SK-N-SH treated with all-trans-retinoic acid at 6 μM for 48 hours (cell line): ENCODE measurements at regions not wholly inside any gene's neighbourhood (a gene's known extent, or its start where the extent isn't known, plus 50 kb on each side); places are given as distances from the start of the nearest gene placed in this dataset.

Experiments used
- ARNTL ChIP-seq: fragments of 450-650 bp; formaldehyde crosslinking; IDR thresholded peaks from 2 replicates; pipeline ENCODE4 v1.5.0; 2020; ENCODE audit warnings: low read depth, mild to moderate bottlenecking, moderate library complexity, borderline replicate concordance
- BACH2 ChIP-seq: fragments of 250-450 bp; sonication (Bioruptor Pico); IDR thresholded peaks from 2 replicates; pipeline ENCODE4 v1.9.0; 2021; ENCODE audit warnings: mild to moderate bottlenecking, borderline replicate concordance
- CREB5 ChIP-seq: fragments of 250-450 bp; sonication (Bioruptor Pico); IDR thresholded peaks from 2 replicates; pipeline ENCODE4 v1.5.1; 2020; ENCODE audit warnings: low read depth, mild to moderate bottlenecking, moderate library complexity
- OSR1 ChIP-seq: fragments of 250-450 bp; sonication (Bioruptor Pico); IDR thresholded peaks from 2 replicates; pipeline ENCODE4 v1.8.0; 2022; ENCODE audit warnings: moderate library complexity, mild to moderate bottlenecking, inconsistent platforms
- PATZ1 ChIP-seq: fragments of 250-450 bp; sonication (Bioruptor Pico); IDR thresholded peaks from 2 replicates; pipeline ENCODE4 v1.8.0; 2020; ENCODE audit warnings: mild to moderate bottlenecking, moderate library complexity, borderline replicate concordance
- RARB ChIP-seq: fragments of 250-450 bp; sonication (Bioruptor Pico); IDR thresholded peaks from 2 replicates; pipeline ENCODE4 v1.8.0; 2021; ENCODE audit warnings: mild to moderate bottlenecking, moderate library complexity
- TCF4 ChIP-seq: fragments of 250-450 bp; sonication (Bioruptor Pico); IDR thresholded peaks from 2 replicates; pipeline ENCODE4 v1.8.0; 2021; ENCODE audit warnings: mild to moderate bottlenecking, moderate library complexity, borderline replicate concordance
- TOX ChIP-seq: fragments of 250-450 bp; sonication (Bioruptor Pico); IDR thresholded peaks from 2 replicates; pipeline ENCODE4 v1.8.0; 2021; ENCODE audit warnings: mild to moderate bottlenecking, moderate library complexity, borderline replicate concordance
- TSHZ2 ChIP-seq: fragments of 250-450 bp; sonication (Bioruptor Pico); IDR thresholded peaks from 2 replicates; pipeline ENCODE4 v1.5.0; 2020; ENCODE audit warnings: mild to moderate bottlenecking, moderate library complexity
- ZFP30 ChIP-seq: fragments of 450-650 bp; formaldehyde crosslinking; IDR thresholded peaks from 2 replicates; pipeline ENCODE4 v1.5.0; 2022; ENCODE audit warnings: mild to moderate bottlenecking, moderate library complexity

DNA sequence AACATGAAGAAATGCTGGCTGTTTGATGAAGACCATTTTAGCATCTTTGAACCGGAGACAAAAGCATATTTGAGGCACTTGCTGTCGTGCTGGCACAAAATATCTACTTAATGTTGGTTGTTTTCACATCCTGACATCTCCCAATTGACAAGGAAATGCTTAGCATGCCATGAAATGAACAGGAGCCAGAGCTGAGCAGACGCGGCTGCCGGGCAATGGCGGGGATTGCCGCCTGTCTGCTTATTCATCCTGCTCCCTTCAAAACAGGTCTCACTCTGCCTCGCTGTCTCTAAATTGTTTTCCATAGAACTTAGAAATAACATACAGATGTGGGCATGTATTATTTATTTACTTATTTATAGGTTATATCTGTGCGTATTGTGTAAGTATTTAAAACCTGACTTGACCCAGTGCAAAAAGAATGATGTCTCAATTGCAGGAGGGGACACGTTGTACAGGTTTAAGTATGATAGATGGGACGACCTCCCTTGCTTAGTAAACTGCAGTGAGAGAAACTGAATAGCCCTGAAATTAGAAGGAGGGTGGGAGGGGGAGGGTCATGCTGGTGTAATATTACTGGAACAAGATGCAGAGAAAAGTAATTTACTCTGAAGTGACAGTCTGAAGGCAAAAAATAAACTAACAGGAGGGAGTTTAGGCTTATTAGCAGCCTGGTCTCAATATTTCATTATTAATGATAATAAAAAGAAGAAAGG, 590.4 kb upstream of the PLXNA2 start:
- TF ChIP-seq TCF4 (CRISPR knock-in tag) (no peak), ARNTL (CRISPR knock-in tag) (no peak), PATZ1 (CRISPR knock-in tag) (no peak), CREB5 (CRISPR knock-in tag) (no peak), TOX (no peak), OSR1 (no peak), BACH2 (CRISPR knock-in tag) (no peak), TSHZ2 (CRISPR knock-in tag) (no peak), RARB (CRISPR knock-in tag) (no peak), ZFP30 (CRISPR knock-in tag) (no peak)
